GM23338 (cell line): ENCODE measurements at regions not wholly inside any gene's neighbourhood (a gene's known extent, or its start where the extent isn't known, plus 50 kb on each side); places are given as distances from the start of the nearest gene placed in this dataset. TPM values are rescaled to one million over a fixed set of nuclear protein-coding genes. Genes with fewer than 3 reads are reported as not detected.

ENCODE experiments used
- microRNA counts: library from miRNA; unstranded; fragments of <30 nt; microRNA quantifications from one replicate; lab custom pipeline; 2017
- microRNA-seq: library from miRNA; unstranded; fragments of <30 nt; microRNA quantifications from one replicate; pipeline ENCODE4, GENCODE V29; 2017
- small RNA-seq: library from RNA; depleted of rRNA; stranded (forward); fragments of <200 nt; gene quantifications from one replicate; pipeline ENCODE3, GENCODE V24; 2014; ENCODE audit warnings: low replicate concordance

MicroRNAs encoded in the stretch of these regions (microRNA counts, 767-probe panel; counts per million panel counts)
- not detected for microRNA hsa-miR-663b (lab: Ali Mortazavi, UCI)

Small RNA genes lying in the stretch of these regions (microRNA-seq; reads per million reads assigned to microRNA genes)
- gene MIR663B = not detected

Small RNA genes lying in the stretch of these regions (small RNA-seq; reads per million reads assigned to genes)
- not detected for gene MIR663B
- gene RNA5-8SP5 = 0.20 reads per million
